Upper lobe of left lung (tissue), 4 donors: ENCODE measurements at regions not wholly inside any gene's neighbourhood (a gene's known extent, or its start where the extent isn't known, plus 50 kb on each side); places are given as distances from the start of the nearest gene placed in this dataset.
"Not testable (repeated sequence)": the region's sequence is repeated elsewhere in the genome, so short reads cannot be mapped to it uniquely, and the experiment has no call there.

Source experiments
- CTCF ChIP-seq, 6 experiments: fragments of 450-650 bp in 4 of 6; fragments of 200-600 bp in 2 of 6; sonication (generic) in 2 of 6; IDR thresholded peaks; one replicate each; pipeline ENCODE4 v1.5.1; 2016 to 2019; ENCODE audit warnings: antibody characterized with exemption in 6 of 6
- EP300 ChIP-seq, 4 donors: sonication (generic); formaldehyde crosslinking; IDR thresholded peaks; one replicate each; pipeline ENCODE4 v1.5.1; 2017; ENCODE audit warnings: antibody characterized with exemption in 4 of 4, control low read depth in 2 of 4
- POLR2A ChIP-seq, 4 donors: fragments of 450-650 bp; IDR thresholded peaks; one replicate each; pipeline ENCODE4 v1.5.1; 2016 to 2017; ENCODE audit warnings: antibody characterized with exemption in 4 of 4, mild to moderate bottlenecking in 2 of 4
- POLR2AphosphoS5 ChIP-seq, 2 donors: sonication (generic); formaldehyde crosslinking; IDR thresholded peaks; one replicate each; pipeline ENCODE4 v1.5.1; 2017; ENCODE audit warnings: antibody characterized with exemption in 2 of 2

- TF ChIP-seq POLR2AphosphoS5, POLR2A, CTCF, EP300 (IDR thresholded peaks at IDR 0.05): not testable (repeated sequence)
Observed at GRCh38 chr17:83172099-83172498, 92.7 kb downstream of the METRNL start.
